BJ (cell line): ENCODE measurements at regions not wholly inside any gene's neighbourhood (a gene's known extent, or its start where the extent isn't known, plus 50 kb on each side); places are given as distances from the start of the nearest gene placed in this dataset.

Experiments
- CTCF ChIA-PET: fragments of 350-600 bp; formaldehyde crosslinking; extraction: SDS; loops from one replicate; lab custom pipeline; 2021; ENCODE audit warnings: antibody characterized with exemption, inconsistent platforms; lab: Yijun Ruan, JAX
- POLR2A ChIA-PET: fragments of 300-600 bp; sonication (Branson Sonifier 250); formaldehyde crosslinking; extraction: SDS; loops from one replicate; lab custom pipeline; 2021; ENCODE audit warnings: antibody characterized with exemption; lab: Charles Lee
- DNase-seq: peaks from one replicate; pipeline ENCODE4 v3.0.0-alpha.2; 2011; ENCODE audit warnings: low read depth
- H3K27me3 ChIP-seq: 2 replicates; pipeline ENCODE4 v1.6.0; 2011; ENCODE audit warnings: low read length; ENCODE audit not compliant: control insufficient read depth, insufficient read depth
- H3K36me3 ChIP-seq: 2 replicates; pipeline ENCODE4 v1.5.1; 2011; ENCODE audit warnings: low read length; ENCODE audit not compliant: control insufficient read depth, insufficient read depth
- H3K4me3 ChIP-seq: 2 replicates; pipeline ENCODE4 v1.5.1; 2011; ENCODE audit warnings: low read depth, mild to moderate bottlenecking, control low read depth, low read length
- TF ChIP-seq, protein P1 (sequence below): IDR thresholded peaks from 2 replicates; pipeline ENCODE4 v1.5.1; 2011; ENCODE audit warnings: low read depth, mild to moderate bottlenecking, control low read depth, inconsistent platforms, low read length, moderate library complexity; ENCODE audit not compliant: insufficient read depth

DNA sequence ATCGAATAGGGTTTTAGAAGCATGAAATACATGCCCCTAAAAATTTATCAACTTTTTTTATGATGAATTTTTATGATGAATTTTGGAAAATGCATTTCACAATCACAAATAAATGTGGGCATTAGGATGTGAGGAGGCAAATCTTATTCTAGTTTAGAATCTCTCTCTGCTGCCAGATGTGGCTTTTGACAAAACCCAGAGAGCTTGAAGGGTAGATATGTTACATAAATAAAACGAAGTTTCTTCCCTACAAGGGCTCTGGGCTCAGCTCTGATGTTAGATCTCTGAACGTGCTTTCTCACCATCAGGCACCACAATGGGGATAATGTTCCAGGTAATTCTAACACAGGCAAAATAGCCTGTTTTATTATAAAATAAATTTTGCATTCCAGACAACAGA lies 102.3 kb upstream of the ADAMTSL1 start:
- CTCF ChIA-PET: no interaction called here

DNA sequence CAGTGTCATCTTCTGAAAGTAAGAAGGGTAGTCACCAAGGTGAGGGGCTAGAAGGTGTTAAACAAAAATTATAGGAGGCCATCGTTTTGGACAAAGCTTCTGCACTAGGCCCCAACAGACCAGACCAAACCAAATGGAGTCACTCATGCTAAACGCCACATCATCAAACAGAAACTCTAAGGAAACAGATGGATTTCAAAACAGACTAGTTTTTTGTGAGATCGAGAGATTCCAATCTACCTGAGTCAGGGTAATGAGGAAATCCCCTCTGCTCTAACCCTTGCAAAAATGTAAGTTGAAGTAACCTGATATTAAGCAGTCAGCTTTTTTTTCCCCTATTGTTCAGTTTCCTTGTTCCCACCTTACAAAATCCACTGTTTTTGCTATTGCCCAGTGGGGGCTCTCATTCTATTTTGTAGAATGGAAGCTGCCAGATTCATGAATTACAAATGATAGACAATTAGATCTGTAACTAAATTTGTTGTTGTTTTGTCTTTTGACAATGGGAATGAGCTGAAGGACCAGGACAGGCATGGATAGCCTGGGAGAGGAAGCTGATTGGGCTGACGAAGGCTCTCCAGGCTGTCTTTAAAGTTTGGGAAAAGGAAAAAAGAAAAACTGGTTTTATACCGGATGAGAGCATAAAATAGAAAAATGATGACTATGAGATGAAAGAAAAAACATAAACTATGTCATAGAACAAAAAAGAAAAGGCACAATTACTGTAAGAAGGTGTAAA lies 94.7 kb upstream of the ADAMTSL1 start:
- CTCF ChIA-PET: interaction anchor here (0.6 to 1.5 kb wide), 3 partner anchors 12 to 43 kb away, joined by 3 read pairs; no protein-coding TSS in a partner anchor
- H3K27me3 ChIP-seq: no peaks in the 10 kb centered on the region
- no peak overlapping the region for H3K4me3 ChIP-seq
- POLR2A ChIA-PET: no interaction called here
- TF ChIP-seq, protein P1, sequence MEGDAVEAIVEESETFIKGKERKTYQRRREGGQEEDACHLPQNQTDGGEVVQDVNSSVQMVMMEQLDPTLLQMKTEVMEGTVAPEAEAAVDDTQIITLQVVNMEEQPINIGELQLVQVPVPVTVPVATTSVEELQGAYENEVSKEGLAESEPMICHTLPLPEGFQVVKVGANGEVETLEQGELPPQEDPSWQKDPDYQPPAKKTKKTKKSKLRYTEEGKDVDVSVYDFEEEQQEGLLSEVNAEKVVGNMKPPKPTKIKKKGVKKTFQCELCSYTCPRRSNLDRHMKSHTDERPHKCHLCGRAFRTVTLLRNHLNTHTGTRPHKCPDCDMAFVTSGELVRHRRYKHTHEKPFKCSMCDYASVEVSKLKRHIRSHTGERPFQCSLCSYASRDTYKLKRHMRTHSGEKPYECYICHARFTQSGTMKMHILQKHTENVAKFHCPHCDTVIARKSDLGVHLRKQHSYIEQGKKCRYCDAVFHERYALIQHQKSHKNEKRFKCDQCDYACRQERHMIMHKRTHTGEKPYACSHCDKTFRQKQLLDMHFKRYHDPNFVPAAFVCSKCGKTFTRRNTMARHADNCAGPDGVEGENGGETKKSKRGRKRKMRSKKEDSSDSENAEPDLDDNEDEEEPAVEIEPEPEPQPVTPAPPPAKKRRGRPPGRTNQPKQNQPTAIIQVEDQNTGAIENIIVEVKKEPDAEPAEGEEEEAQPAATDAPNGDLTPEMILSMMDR: no peak
- no peaks in the 10 kb centered on the region for H3K36me3 ChIP-seq
- DNase-seq: peak; percentile 50

More for the DNA sequence above, 102.3 kb upstream of the ADAMTSL1 start:
- TF ChIP-seq, protein P1: no peak
- POLR2A ChIA-PET: no interaction called here
- H3K27me3 ChIP-seq: no peaks in the 10 kb centered on the region
- no peak overlapping the region for H3K4me3 ChIP-seq
- H3K36me3 ChIP-seq: no peaks in the 10 kb centered on the region
- DNase-seq: no peak

DNA sequence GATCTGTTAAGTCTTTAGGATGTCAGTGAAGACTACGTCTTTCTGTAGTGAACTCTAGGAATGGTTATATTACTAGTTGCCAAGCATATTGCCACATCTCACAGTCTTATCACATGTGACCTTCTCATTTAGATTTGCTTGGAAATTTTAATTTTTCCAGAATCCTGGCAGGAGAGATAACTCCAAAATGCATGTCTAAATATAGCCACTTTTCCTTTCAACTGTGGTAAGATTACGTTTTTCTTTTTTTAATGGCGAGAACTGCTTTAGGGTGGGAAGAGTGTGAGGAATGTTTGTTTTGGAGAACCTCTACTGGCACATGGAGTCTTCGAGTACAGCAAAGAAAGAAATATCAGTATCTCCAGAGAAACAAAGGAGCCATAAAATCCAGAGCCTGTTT lies 91.7 kb upstream of the ADAMTSL1 start:
- DNase-seq: no peak
- no peaks in the 10 kb centered on the region for H3K27me3 ChIP-seq
- ChIA-PET CTCF (no interaction called here), POLR2A (no interaction called here)
- no peak overlapping the region for H3K4me3 ChIP-seq
- TF ChIP-seq, protein P1: no peak
- H3K36me3 ChIP-seq: no peaks in the 10 kb centered on the region

DNA sequence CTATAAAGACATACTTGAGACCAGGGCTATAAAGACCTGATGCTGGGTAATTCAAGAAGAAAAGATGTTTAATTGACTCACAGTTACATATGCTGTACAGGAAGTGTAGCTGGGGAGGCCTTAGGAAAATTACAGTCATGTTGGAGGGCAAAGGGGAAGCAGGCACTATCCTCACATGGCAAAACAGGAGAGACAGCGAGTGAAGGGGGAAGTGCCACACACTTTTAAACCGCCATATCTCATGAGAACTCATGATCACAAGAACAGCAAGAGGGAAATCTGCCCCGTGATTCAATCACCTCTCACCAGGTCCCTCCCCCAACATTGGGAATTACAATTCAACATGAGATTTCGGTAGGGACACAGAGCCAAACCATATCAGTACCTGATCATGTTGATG lies 89.9 kb upstream of the ADAMTSL1 start:
- Histone ChIP-seq H3K27me3 (no peaks in the 10 kb centered on the region), H3K4me3 (no peak overlapping the region), H3K36me3 (no peaks in the 10 kb centered on the region)
- DNase-seq: no peak
- CTCF ChIA-PET: interaction anchor here (1.0 to 3.1 kb wide), 2 partner anchors 58 to 128 kb away, joined by 3 to 9 read pairs; no protein-coding TSS in a partner anchor
- POLR2A ChIA-PET: no interaction called here
- TF ChIP-seq, protein P1: no peak

DNA sequence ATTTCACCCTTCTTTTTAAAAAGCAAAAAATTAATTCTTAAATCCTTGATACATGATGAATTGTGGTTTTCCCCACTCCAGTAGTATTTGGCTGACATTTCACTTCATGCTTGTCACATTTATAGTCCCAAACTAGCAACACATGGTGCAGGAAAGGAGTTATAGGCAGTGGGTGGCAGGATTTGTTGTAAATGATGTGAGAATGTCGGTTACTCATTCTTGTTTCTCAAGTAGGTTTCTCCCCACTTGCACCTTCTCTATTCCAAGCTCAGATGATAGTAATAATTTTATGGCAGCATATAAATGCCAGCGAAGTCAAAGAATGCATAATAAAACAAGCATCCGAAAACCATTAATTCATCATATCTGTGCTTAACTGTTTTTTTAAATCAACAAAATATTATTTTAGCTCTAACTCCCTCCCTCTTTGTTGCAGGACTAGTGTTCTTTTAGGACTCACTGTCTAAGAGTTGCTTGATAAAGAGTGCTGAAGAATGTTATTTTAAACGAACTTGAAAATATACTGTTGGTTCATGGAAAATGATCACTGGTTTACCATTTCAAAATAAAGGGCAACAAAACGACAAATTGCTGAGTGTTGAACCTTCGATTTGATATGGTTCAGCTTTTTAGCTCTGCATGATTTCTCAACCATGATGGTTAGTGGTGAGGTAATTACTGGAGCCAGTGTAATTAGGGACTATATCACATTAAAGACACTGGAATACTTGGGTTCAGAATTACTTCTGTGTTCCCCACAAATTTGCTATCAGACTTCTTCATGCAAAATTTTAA lies 88.1 kb upstream of the ADAMTSL1 start:
- CTCF ChIA-PET: interaction anchor here (1.6 to 3.1 kb wide), 2 partner anchors 57 to 130 kb away, joined by 5 to 9 read pairs; no protein-coding TSS in a partner anchor
- TF ChIP-seq, protein P1: no peak
- Histone ChIP-seq H3K36me3 (no peaks in the 10 kb centered on the region), H3K4me3 (no peak overlapping the region), H3K27me3 (no peaks in the 10 kb centered on the region)
- POLR2A ChIA-PET: interaction anchor here (0.6 kb wide), 1 partner anchor 25 kb away, joined by 3 read pairs; no protein-coding TSS in a partner anchor
- peak; percentile 74 for DNase-seq
